ENCODE measurements at regions not wholly inside any gene's neighbourhood (a gene's known extent, or its start where the extent isn't known, plus 50 kb on each side); places are given as distances from the start of the nearest gene placed in this dataset.
"Not testable (repeated sequence)": the region's sequence is repeated elsewhere in the genome, so short reads cannot be mapped to it uniquely, and the experiment has no call there.

- POLR2A ChIA-PET (ENCODE audit: low non-redundant PET): no interaction called here
- TF ChIP-seq, protein P1, sequence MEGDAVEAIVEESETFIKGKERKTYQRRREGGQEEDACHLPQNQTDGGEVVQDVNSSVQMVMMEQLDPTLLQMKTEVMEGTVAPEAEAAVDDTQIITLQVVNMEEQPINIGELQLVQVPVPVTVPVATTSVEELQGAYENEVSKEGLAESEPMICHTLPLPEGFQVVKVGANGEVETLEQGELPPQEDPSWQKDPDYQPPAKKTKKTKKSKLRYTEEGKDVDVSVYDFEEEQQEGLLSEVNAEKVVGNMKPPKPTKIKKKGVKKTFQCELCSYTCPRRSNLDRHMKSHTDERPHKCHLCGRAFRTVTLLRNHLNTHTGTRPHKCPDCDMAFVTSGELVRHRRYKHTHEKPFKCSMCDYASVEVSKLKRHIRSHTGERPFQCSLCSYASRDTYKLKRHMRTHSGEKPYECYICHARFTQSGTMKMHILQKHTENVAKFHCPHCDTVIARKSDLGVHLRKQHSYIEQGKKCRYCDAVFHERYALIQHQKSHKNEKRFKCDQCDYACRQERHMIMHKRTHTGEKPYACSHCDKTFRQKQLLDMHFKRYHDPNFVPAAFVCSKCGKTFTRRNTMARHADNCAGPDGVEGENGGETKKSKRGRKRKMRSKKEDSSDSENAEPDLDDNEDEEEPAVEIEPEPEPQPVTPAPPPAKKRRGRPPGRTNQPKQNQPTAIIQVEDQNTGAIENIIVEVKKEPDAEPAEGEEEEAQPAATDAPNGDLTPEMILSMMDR (conservative IDR thresholded peaks at IDR 0.05; ENCODE audit: low read depth): no peak
- no peak for DNase-seq (ENCODE audit: low spot score)
- CTCF ChIA-PET: no interaction called here
- H3K27ac ChIP-seq: no peak overlapping the region
Observed at GRCh38 chr6:20334962-20335361, 66.7 kb upstream of the E2F3 start.

- DNase-seq (ENCODE audit: low spot score): no peak
- no peak overlapping the region for H3K27ac ChIP-seq
- POLR2A ChIA-PET (ENCODE audit: low non-redundant PET): no interaction called here
- CTCF ChIA-PET: interaction anchor here (0.6 kb wide), 1 partner anchor 194 kb away, joined by 3 read pairs; no protein-coding TSS in a partner anchor
- TF ChIP-seq, protein P1 (conservative IDR thresholded peaks at IDR 0.05; ENCODE audit: low read depth): no peak
Observed at GRCh38 chr6:20335872-20336271, 65.8 kb upstream of the E2F3 start.

- TF ChIP-seq, protein P1 (conservative IDR thresholded peaks at IDR 0.05; ENCODE audit: low read depth): no peak
- no peak overlapping the region for H3K27ac ChIP-seq
- POLR2A ChIA-PET (ENCODE audit: low non-redundant PET): no interaction called here
- DNase-seq (ENCODE audit: low spot score): no peak
- CTCF ChIA-PET: no interaction called here
Observed at GRCh38 chr6:20338156-20338555, 63.5 kb upstream of the E2F3 start.

GRCh38 chr6:20340068-20340848 is 61.4 kb upstream of the E2F3 start:
- H3K27ac ChIP-seq: no peak overlapping the region
- POLR2A ChIA-PET (ENCODE audit: low non-redundant PET): no interaction called here
- DNase-seq (ENCODE audit: low spot score): no peak
- CTCF ChIA-PET: interaction anchor here (0.9 kb wide), 1 partner anchor 1872 kb away, joined by 3 read pairs; no protein-coding TSS in a partner anchor
- TF ChIP-seq, protein P1 (conservative IDR thresholded peaks at IDR 0.05; ENCODE audit: low read depth): no peak

DNA sequence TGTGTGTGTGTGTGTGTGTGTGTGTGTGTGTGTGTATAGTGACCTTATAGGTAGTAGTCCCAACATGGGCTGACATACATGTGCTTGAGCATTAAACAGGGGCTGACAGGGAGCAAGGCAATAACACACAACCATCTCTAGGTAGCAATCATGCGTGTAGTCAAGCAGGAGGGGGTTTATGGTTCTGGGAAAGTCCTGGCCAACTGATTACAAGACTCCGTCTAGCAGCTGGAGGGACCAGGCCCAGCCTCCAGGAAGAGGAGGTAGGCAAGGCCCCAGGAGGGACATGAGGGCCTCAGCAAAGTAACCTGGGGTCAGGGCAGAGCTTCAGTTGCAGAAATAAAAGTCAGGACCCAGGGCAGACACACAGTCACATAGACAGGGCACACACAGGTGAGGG is 60.6 kb upstream of the E2F3 start:
- POLR2A ChIA-PET (ENCODE audit: low non-redundant PET): no interaction called here
- TF ChIP-seq, protein P1 (conservative IDR thresholded peaks at IDR 0.05; ENCODE audit: low read depth): no peak
- DNase-seq (ENCODE audit: low spot score): no peak
- CTCF ChIA-PET: interaction anchor here (0.5 to 0.9 kb wide), 2 partner anchors 46 to 1871 kb away, joined by 3 read pairs; no protein-coding TSS in a partner anchor
- no peak overlapping the region for H3K27ac ChIP-seq

- POLR2A ChIA-PET (ENCODE audit: low non-redundant PET): interaction anchor here (0.6 kb wide), 1 partner anchor 62 kb away, joined by 7 read pairs; no protein-coding TSS in a partner anchor
- H3K27ac ChIP-seq: no peak overlapping the region
- TF ChIP-seq, protein P1 (conservative IDR thresholded peaks at IDR 0.05; ENCODE audit: low read depth): no peak
- CTCF ChIA-PET: no interaction called here
- no peak for DNase-seq (ENCODE audit: low spot score)
Observed at GRCh38 chr6:20341564-20341963, 60.1 kb upstream of the E2F3 start.

GRCh38 chr6:20346948-20347347 is 54.7 kb upstream of the E2F3 start:
- CTCF ChIA-PET; POLR2A ChIA-PET (ENCODE audit: low non-redundant PET); H3K27ac ChIP-seq; DNase-seq (ENCODE audit: low spot score): not testable (repeated sequence)
